Activated CD4-positive, alpha-beta T cell treated with anti-CD3 and anti-CD28 coated beads, Interleukin-2, amount 10 ng/mL, durations not matched to agents 24 days and 14 days (primary cell): ENCODE measurements at regions not wholly inside any gene's neighbourhood (a gene's known extent, or its start where the extent isn't known, plus 50 kb on each side); places are given as distances from the start of the nearest gene placed in this dataset.

Experiments
- DNase-seq: peaks from one replicate; pipeline ENCODE4 v3.0.0; 2022
- H3K27ac Mint-ChIP-seq: one replicate; pipeline ENCODE4 v1.8.0; 2022; ENCODE audit warnings: mild to moderate bottlenecking, mixed read lengths
- H3K27me3 Mint-ChIP-seq: one replicate; pipeline ENCODE4 v1.8.0; 2022; ENCODE audit warnings: mixed read lengths
- H3K36me3 Mint-ChIP-seq: one replicate; pipeline ENCODE4 v1.8.0; 2022; ENCODE audit warnings: low read depth, mild to moderate bottlenecking, mixed read lengths
- H3K4me1 Mint-ChIP-seq: one replicate; pipeline ENCODE4 v1.8.0; 2021; ENCODE audit warnings: mixed read lengths
- H3K4me3 Mint-ChIP-seq: one replicate; pipeline ENCODE4 v1.8.0; 2022; ENCODE audit warnings: mild to moderate bottlenecking, moderate library complexity, mixed read lengths
- H3K9me3 Mint-ChIP-seq: one replicate; pipeline ENCODE4 v1.8.0; 2021; ENCODE audit warnings: mixed read lengths
- intact Hi-C: fragments of 100-400 bp; cut with micrococcal nuclease; formaldehyde crosslinking; loops from one replicate; pipeline ENCODE4 v1.15.1; 2023

DNA sequence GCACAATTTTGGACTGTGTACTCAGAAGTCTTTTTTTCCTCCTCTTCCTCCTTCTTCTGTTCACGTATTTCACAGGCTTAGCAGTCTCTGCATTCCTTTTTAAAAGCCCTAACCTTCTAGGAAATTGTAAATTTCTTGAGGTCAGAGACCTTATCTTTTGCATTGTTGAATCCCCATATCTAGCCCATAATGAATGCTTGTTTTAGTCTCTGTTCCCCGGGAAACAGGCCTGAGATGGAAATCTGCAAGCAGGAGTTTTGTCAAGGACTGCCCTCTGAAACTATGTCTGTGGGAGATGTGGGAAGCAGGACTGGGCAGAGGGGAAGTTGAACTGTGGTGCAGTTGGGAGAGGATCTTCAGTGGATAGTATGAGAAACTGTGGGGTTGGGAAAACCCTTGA lies 272.2 kb upstream of the DAB1 start:
- no peak overlapping the region for H3K4me3 Mint-ChIP-seq
- H3K27ac Mint-ChIP-seq: no peak overlapping the region
- DNase-seq: no peak
- H3K9me3 Mint-ChIP-seq: peaks cover 13% of the 10 kb centered on the region
- no peaks in the 10 kb centered on the region for H3K27me3 Mint-ChIP-seq
- no peaks in the 10 kb centered on the region for H3K36me3 Mint-ChIP-seq
- H3K4me1 Mint-ChIP-seq: no peaks in the 10 kb centered on the region
- intact Hi-C loops: no loop called here

DNA sequence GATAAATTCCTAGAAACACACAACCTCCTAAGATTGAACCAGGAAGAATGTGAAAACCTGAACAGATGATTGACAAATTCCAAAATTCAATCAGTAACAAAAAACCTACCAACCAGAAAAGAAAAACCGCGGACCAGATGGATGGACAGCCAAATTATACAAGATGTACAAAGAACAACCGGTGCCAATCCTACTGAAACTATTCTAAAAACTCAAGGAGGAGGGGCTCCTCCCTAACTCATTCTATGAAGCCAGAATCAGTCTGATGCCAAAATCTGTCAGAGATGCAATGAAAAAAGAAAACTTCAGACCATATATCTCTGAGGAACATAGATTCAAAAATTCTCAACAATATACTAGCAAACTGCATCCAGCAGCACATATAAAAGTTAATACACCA lies 262.4 kb upstream of the DAB1 start:
- Mint-ChIP-seq H3K27ac (no peak overlapping the region), H3K27me3 (no peaks in the 10 kb centered on the region)
- intact Hi-C loops: no loop called here

GRCh38 chr1:57683037-57683942 lies 259.4 kb upstream of the DAB1 start:
- H3K27me3 Mint-ChIP-seq: no peaks in the 10 kb centered on the region
- intact Hi-C loops: no loop called here
- no peak overlapping the region for H3K4me3 Mint-ChIP-seq
- no peak for DNase-seq
- H3K4me1 Mint-ChIP-seq: no peaks in the 10 kb centered on the region
- no peak overlapping the region for H3K27ac Mint-ChIP-seq
- peaks cover 8% of the 10 kb centered on the region for H3K9me3 Mint-ChIP-seq
- H3K36me3 Mint-ChIP-seq: no peaks in the 10 kb centered on the region

More for the DNA sequence above, 262.4 kb upstream of the DAB1 start:
- no peak overlapping the region for H3K4me3 Mint-ChIP-seq
- H3K4me1 Mint-ChIP-seq: no peaks in the 10 kb centered on the region
- DNase-seq: no peak
- H3K9me3 Mint-ChIP-seq: peaks cover 16% of the 10 kb centered on the region
- H3K36me3 Mint-ChIP-seq: no peaks in the 10 kb centered on the region

- DNase-seq: no peak
- H3K36me3 Mint-ChIP-seq: no peaks in the 10 kb centered on the region
- H3K9me3 Mint-ChIP-seq: no peaks in the 10 kb centered on the region
- H3K27ac Mint-ChIP-seq: no peak overlapping the region
- H3K27me3 Mint-ChIP-seq: no peaks in the 10 kb centered on the region
- no peak overlapping the region for H3K4me3 Mint-ChIP-seq
- no peaks in the 10 kb centered on the region for H3K4me1 Mint-ChIP-seq
- intact Hi-C loops: no loop called here
Observed at GRCh38 chr1:57678138-57678537, 254.3 kb upstream of the DAB1 start.

- H3K36me3 Mint-ChIP-seq: no peaks in the 10 kb centered on the region
- no peaks in the 10 kb centered on the region for H3K9me3 Mint-ChIP-seq
- no peaks in the 10 kb centered on the region for H3K27me3 Mint-ChIP-seq
- DNase-seq: no peak
- no peak overlapping the region for H3K27ac Mint-ChIP-seq
- intact Hi-C loops: no loop called here
- no peaks in the 10 kb centered on the region for H3K4me1 Mint-ChIP-seq
- H3K4me3 Mint-ChIP-seq: no peak overlapping the region
Observed at GRCh38 chr1:57675776-57676175, 251.9 kb upstream of the DAB1 start.

DNA sequence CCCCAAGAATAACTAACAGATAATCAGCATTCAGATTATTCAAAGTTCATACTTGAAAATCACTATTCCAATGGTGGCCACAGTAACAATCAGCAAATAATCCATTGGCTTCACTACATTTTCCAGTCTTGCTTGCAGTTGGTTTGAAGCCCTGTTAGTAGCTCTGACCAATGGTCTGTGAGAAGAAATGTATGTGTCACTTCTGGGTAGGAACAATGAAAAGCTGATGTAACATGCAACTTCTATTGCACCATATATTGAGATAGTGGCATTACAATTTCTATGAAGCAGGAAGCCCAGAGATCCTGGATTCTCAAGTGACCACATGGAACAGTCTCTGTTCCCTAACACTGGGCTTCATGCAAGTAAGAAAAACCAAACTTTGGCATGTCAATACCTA lies 250.9 kb upstream of the DAB1 start:
- no peak for DNase-seq
- no peak overlapping the region for H3K27ac Mint-ChIP-seq
- no peaks in the 10 kb centered on the region for H3K27me3 Mint-ChIP-seq
- intact Hi-C loops: no loop called here
- H3K4me3 Mint-ChIP-seq: no peak overlapping the region
- H3K4me1 Mint-ChIP-seq: no peaks in the 10 kb centered on the region
- no peaks in the 10 kb centered on the region for H3K9me3 Mint-ChIP-seq
- H3K36me3 Mint-ChIP-seq: no peaks in the 10 kb centered on the region

GRCh38 chr1:57672346-57673140 lies 248.7 kb upstream of the DAB1 start:
- H3K27ac Mint-ChIP-seq: no peak overlapping the region
- H3K27me3 Mint-ChIP-seq: no peaks in the 10 kb centered on the region
- H3K4me1 Mint-ChIP-seq: no peaks in the 10 kb centered on the region
- intact Hi-C loops: no loop called here
- H3K36me3 Mint-ChIP-seq: no peaks in the 10 kb centered on the region
- no peak for DNase-seq
- no peak overlapping the region for H3K4me3 Mint-ChIP-seq
- H3K9me3 Mint-ChIP-seq: peaks cover 2% of the 10 kb centered on the region

GRCh38 chr1:57671750-57672149 lies 247.9 kb upstream of the DAB1 start:
- intact Hi-C loops: no loop called here
- Mint-ChIP-seq H3K27me3 (no peaks in the 10 kb centered on the region), H3K4me3 (no peak overlapping the region), H3K27ac (no peak overlapping the region), H3K9me3 (peaks cover 4% of the 10 kb centered on the region), H3K36me3 (no peaks in the 10 kb centered on the region), H3K4me1 (no peaks in the 10 kb centered on the region)
- no peak for DNase-seq

- DNase-seq: no peak
- Mint-ChIP-seq H3K36me3 (no peaks in the 10 kb centered on the region), H3K4me1 (no peaks in the 10 kb centered on the region), H3K27ac (no peak overlapping the region), H3K4me3 (no peak overlapping the region), H3K27me3 (no peaks in the 10 kb centered on the region), H3K9me3 (no peaks in the 10 kb centered on the region)
- intact Hi-C loops: no loop called here
Observed at GRCh38 chr1:57659804-57660203, 235.9 kb upstream of the DAB1 start.

- Mint-ChIP-seq H3K9me3 (no peaks in the 10 kb centered on the region), H3K27ac (no peak overlapping the region), H3K4me3 (no peak overlapping the region), H3K36me3 (no peaks in the 10 kb centered on the region), H3K4me1 (no peaks in the 10 kb centered on the region), H3K27me3 (no peaks in the 10 kb centered on the region)
- intact Hi-C loops: no loop called here
- no peak for DNase-seq
Observed at GRCh38 chr1:57655161-57655560, 231.3 kb upstream of the DAB1 start.

DNA sequence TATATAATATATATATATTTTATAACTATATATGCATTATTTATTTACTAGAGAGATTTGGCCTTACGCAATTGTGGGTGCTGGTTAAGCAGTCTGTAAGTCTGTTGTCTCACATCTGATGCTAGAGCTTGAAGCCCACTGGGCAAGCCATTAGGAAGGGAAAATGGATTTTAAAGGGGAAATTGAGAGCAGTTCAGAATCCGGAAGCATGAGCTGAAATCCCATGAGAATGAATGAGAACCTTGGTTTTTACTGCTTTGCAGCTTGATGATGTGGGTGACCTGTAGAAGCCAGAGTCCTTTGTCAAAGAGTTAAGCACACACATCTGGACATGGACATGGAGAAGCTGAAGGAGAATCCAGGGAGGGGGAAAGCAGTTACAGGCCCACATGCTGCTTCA lies 220.8 kb upstream of the DAB1 start:
- Mint-ChIP-seq H3K36me3 (no peaks in the 10 kb centered on the region), H3K9me3 (no peaks in the 10 kb centered on the region), H3K27ac (no peak overlapping the region), H3K27me3 (no peaks in the 10 kb centered on the region), H3K4me3 (no peak overlapping the region), H3K4me1 (no peaks in the 10 kb centered on the region)
- DNase-seq: peak; percentile 7
- intact Hi-C loops: no loop called here

GRCh38 chr1:57638239-57638638 lies 214.4 kb upstream of the DAB1 start:
- Mint-ChIP-seq H3K36me3 (no peaks in the 10 kb centered on the region), H3K4me1 (no peaks in the 10 kb centered on the region), H3K9me3 (no peaks in the 10 kb centered on the region), H3K27ac (no peak overlapping the region), H3K27me3 (no peaks in the 10 kb centered on the region), H3K4me3 (no peak overlapping the region)
- intact Hi-C loops: no loop called here
- DNase-seq: no peak

- DNase-seq: no peak
- intact Hi-C loops: no loop called here
- Mint-ChIP-seq H3K4me1 (no peaks in the 10 kb centered on the region), H3K9me3 (no peaks in the 10 kb centered on the region), H3K27ac (no peak overlapping the region), H3K4me3 (no peak overlapping the region), H3K36me3 (no peaks in the 10 kb centered on the region), H3K27me3 (no peaks in the 10 kb centered on the region)
Observed at GRCh38 chr1:57637155-57637554, 213.3 kb upstream of the DAB1 start.

DNA sequence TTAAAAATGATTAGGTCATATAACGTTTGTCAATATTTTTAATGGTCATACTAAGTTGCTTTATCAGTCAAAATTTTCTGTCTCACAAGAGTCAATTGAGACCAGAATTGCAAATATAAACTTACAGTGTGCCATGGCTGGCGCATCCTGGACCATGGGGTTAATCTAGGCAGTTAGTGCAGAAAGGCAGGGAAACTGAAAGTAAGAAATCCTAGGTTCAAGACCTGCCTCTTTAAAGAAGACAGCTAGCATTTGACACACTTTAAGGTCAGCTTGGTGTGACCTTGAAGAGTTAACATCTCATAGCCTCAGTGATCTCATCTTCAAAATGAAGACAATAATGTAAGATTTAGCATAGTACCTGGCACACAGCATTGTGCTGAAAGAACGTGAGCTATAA lies 210.0 kb upstream of the DAB1 start:
- no peak overlapping the region for H3K4me3 Mint-ChIP-seq
- intact Hi-C loops: no loop called here
- no peak for DNase-seq
- no peaks in the 10 kb centered on the region for H3K36me3 Mint-ChIP-seq
- H3K9me3 Mint-ChIP-seq: no peaks in the 10 kb centered on the region
- H3K27ac Mint-ChIP-seq: no peak overlapping the region
- H3K27me3 Mint-ChIP-seq: no peaks in the 10 kb centered on the region
- no peaks in the 10 kb centered on the region for H3K4me1 Mint-ChIP-seq
